ENCODE measurements at regions not wholly inside any gene's neighbourhood (a gene's known extent, or its start where the extent isn't known, plus 50 kb on each side); places are given as distances from the start of the nearest gene placed in this dataset.

DNA sequence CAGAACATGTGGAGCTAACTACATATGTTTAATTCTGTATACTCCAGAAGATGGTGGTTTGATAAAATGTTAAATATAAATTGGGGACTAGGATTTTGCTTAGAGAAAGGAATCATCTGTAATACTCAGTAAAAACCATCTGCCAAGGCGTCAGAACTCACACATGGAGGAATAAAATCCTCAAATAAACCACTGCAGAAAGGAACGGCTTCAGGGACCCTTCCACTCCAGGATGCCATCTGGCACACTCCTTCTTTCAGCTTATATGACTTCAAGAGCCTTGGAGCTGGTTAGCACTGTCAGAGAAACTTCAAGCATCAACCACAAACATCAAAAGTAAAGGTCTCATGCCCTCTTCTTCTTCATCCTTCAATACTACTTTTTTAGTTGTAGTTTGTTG, 360.6 kb downstream of the PLK2 start:
- 58% methylated on average over 2 of the region's 2 CpGs for WGBS
- Histone ChIP-seq H3K36me3 (ENCODE audit: insufficient read depth) (no peaks in the 10 kb centered on the region), H3K4me1 (ENCODE audit: insufficient read depth) (no peaks in the 10 kb centered on the region), H3K4me3 (ENCODE audit: low read depth, low read length) (no peak overlapping the region), H3K27ac (ENCODE audit: low read depth) (no peak overlapping the region)
- DNase-seq (ENCODE audit: extremely low spot score), result no peak

DNA sequence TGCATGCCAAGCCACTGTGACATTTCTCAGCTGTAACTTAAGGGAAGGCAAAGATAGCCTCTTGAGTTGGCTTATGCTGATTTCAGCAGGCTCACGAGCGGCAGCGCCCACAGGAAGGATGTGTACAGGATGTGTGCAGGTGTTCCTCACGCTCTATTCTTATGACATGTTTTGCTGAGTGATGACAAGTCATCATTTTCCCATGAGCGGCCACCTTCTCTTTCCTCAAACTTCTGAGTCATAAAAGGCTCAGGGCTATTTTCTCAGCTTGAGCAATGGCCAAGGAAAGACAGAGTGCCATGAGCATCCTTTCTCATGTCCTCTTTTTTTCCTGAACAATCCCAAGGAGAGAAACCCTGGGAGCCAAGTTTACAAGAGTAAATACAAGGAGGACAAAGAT, 365.9 kb downstream of the PLK2 start:
- no peaks in the 10 kb centered on the region for H3K4me1 ChIP-seq (ENCODE audit: insufficient read depth)
- H3K36me3 ChIP-seq (ENCODE audit: insufficient read depth), result no peaks in the 10 kb centered on the region
- WGBS, result 74% methylated on average over 5 of the region's 5 CpGs
- no peak overlapping the region for H3K27ac ChIP-seq (ENCODE audit: low read depth)
- no peak for DNase-seq (ENCODE audit: extremely low spot score)
- no peak overlapping the region for H3K4me3 ChIP-seq (ENCODE audit: low read depth, low read length)

DNA sequence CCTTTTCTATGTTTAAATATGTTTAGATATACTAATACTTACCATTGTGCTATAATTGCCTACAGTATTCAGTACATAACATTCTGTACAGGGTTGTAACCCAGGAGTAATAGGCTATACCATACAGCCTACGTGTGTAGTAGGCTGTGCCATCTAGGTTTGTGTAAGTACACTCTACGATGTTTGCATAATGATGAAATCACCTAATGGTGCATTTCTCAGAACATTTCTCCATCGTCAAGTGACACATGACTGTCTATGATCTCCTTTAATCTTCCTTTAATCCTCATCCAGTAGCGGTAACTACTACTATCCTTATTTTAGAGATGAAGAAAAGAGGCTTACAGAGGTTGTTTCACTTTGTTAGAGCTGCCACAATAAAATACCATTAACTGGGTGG, 369.2 kb downstream of the PLK2 start:
- Histone ChIP-seq H3K36me3 (ENCODE audit: insufficient read depth) (no peaks in the 10 kb centered on the region), H3K4me3 (ENCODE audit: low read depth, low read length) (no peak overlapping the region), H3K27ac (ENCODE audit: low read depth) (no peak overlapping the region), H3K4me1 (ENCODE audit: insufficient read depth) (no peaks in the 10 kb centered on the region)
- no peak for DNase-seq (ENCODE audit: extremely low spot score)
- WGBS, result 96% methylated on average over 4 of the region's 4 CpGs

DNA sequence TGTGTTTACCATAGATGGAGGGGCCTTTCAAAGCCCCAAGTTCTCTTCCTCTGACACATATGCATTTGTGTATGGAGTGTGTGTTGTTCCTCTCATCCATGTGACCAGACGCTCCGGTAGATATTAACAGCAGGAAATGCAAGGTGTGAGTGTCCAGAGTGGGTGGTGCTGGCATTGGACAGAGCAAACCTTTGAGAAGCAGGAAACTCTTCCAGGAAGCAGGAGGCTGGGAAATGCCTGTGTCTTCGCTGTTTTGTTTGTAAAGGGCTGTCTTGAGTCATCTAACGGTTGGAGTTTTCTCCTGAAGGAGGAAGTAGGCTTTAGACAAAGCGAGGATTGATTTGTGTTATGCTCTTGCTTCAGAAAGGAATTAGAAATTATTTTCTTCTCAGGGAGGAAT, 370.9 kb downstream of the PLK2 start:
- Histone ChIP-seq H3K4me3 (ENCODE audit: low read depth, low read length) (no peak overlapping the region), H3K36me3 (ENCODE audit: insufficient read depth) (no peaks in the 10 kb centered on the region), H3K27ac (ENCODE audit: low read depth) (no peak overlapping the region), H3K4me1 (ENCODE audit: insufficient read depth) (no peaks in the 10 kb centered on the region)
- 79% methylated on average over 5 of the region's 5 CpGs for WGBS
- DNase-seq (ENCODE audit: extremely low spot score), result no peak

DNA sequence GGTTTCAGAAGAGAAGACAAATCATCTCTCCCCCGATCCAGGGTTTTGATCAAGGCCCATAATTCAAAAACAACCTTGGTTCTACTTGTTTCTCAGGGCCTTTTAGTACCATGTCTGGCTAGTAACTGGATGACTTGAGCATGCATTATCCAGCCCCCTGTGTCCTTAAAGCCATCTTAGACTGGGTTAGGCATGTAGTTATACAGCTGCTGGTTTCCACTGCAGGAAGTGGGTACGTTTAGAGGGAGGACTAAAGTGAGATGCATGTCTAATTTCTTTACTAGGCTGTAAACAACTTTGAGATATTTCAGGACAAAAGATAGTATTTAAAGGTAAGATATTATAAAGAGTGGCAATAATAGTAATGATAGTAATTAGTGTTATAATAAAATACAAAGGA, 372.0 kb downstream of the PLK2 start:
- Histone ChIP-seq H3K4me1 (ENCODE audit: insufficient read depth) (no peaks in the 10 kb centered on the region), H3K4me3 (ENCODE audit: low read depth, low read length) (no peak overlapping the region), H3K27ac (ENCODE audit: low read depth) (no peak overlapping the region), H3K36me3 (ENCODE audit: insufficient read depth) (no peaks in the 10 kb centered on the region)
- DNase-seq (ENCODE audit: extremely low spot score), result no peak
- 85% methylated on average over 2 of the region's 2 CpGs for WGBS

DNA sequence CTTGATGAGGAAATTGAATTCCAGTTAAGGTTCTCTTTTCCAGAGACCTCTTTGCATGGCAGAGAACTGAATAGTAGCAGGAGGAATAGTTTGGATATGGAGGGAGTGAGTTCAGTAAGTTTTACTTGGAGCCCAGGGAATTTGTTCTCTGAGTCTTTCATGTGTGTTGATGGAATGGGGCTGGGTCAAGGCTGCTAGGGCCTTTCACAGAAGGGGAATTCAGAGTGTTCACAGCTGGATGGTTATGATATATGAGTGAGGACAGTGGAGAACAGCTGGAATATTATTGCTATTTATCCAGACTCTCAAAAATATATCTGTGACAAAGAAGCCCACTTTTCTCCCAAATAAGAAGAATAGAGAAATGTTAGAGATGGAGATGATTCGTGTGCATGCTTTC, 372.8 kb downstream of the PLK2 start:
- DNase-seq (ENCODE audit: extremely low spot score), result no peak
- H3K27ac ChIP-seq (ENCODE audit: low read depth), result no peak overlapping the region
- no peaks in the 10 kb centered on the region for H3K36me3 ChIP-seq (ENCODE audit: insufficient read depth)
- H3K4me1 ChIP-seq (ENCODE audit: insufficient read depth), result no peaks in the 10 kb centered on the region
- no peak overlapping the region for H3K4me3 ChIP-seq (ENCODE audit: low read depth, low read length)
- WGBS, result 74% methylated on average over 1 of the region's 1 CpG

DNA sequence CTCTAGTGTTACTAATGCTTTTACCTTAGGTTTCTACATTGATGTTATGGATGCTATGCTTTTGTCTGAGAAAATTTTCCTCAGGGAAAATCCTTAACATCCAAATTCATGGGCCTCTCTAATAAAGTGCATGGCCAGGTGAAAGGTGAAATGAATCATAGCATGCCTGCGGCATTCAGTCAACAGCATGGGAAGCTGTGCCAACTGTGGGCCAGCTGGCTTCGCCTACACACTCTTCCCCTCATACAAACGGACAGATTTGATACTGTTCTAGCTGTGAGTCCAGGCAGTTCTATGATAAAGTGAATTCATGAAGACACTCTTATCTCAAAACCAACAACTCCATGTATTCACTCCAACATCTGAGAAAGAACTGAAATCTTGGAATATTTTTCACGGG, 374.1 kb downstream of the PLK2 start:
- Histone ChIP-seq H3K4me1 (ENCODE audit: insufficient read depth) (no peaks in the 10 kb centered on the region), H3K36me3 (ENCODE audit: insufficient read depth) (no peaks in the 10 kb centered on the region), H3K27ac (ENCODE audit: low read depth) (no peak overlapping the region), H3K4me3 (ENCODE audit: low read depth, low read length) (no peak overlapping the region)
- WGBS, result 85% methylated on average over 4 of the region's 4 CpGs
- DNase-seq (ENCODE audit: extremely low spot score), result no peak

DNA sequence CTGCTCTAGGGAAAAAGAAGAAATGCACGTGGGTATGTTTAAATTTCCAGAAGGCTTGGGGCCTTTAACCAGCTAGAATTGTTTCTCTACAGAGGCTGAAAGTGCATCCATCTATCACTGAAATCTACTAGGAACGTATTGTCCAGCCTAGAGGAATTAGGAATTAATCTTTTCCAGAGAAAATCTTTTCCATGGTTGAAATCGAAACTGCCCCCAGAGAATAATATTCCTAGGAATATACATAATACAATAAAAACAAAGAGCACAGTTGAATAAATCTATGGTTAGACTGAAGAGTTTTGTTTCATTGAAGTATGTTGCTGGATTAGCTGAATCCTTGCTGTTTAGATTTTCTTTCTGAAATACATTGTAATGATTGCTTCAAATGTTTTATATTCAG, 378.5 kb downstream of the PLK2 start:
- DNase-seq (ENCODE audit: extremely low spot score), result no peak
- no peaks in the 10 kb centered on the region for H3K4me1 ChIP-seq (ENCODE audit: insufficient read depth)
- WGBS, result 58% methylated on average over 3 of the region's 3 CpGs

DNA sequence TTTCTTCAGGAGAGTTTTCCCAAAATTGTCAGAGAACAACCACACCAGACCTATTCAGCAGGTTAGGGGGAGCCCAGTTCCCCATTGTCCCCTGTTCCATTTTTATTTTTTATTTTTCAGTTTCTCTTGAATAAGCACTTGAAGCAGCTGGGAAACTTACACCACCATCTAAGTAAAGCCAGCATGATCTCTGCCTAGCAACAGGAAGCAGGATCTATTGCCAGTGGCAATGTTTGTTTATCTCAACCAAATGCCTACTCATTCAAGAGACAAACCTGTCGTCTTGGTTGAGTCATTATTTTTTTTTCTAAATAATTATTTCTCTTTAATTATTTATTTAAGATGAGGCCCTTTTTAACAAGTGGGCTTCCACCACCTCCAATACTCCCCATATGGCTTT, 379.3 kb downstream of the PLK2 start:
- Histone ChIP-seq H3K4me3 (ENCODE audit: low read depth, low read length) (no peak overlapping the region), H3K36me3 (ENCODE audit: insufficient read depth) (no peaks in the 10 kb centered on the region), H3K27ac (ENCODE audit: low read depth) (no peak overlapping the region), H3K4me1 (ENCODE audit: insufficient read depth) (no peaks in the 10 kb centered on the region)
- DNase-seq (ENCODE audit: extremely low spot score), result no peak
- WGBS, result 44% methylated on average over 1 of the region's 1 CpG

More for the DNA sequence above, 378.5 kb downstream of the PLK2 start:
- H3K27ac ChIP-seq (ENCODE audit: low read depth), result no peak overlapping the region
- H3K36me3 ChIP-seq (ENCODE audit: insufficient read depth), result no peaks in the 10 kb centered on the region
- no peak overlapping the region for H3K4me3 ChIP-seq (ENCODE audit: low read depth, low read length)

DNA sequence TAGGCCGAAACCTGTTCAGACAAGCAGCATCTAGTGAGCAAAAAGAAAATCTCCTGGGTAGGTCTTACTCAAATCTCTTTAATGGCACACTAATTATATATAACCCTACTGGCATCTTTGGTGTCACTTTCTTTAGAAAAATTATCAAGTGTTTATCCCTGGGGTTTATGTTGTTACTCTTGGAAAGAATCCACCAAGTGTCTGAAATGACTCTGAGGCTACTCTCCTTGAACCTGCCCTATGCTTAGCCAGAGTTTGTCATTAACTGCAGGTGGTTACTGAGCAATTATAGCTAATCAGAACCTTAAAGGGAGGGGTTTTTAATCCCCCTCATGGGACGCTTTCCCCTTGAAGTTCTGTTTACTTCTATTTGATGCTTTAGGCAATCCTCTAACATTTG, 381.9 kb downstream of the PLK2 start:
- Histone ChIP-seq H3K36me3 (ENCODE audit: insufficient read depth) (no peaks in the 10 kb centered on the region), H3K4me3 (ENCODE audit: low read depth, low read length) (no peak overlapping the region), H3K27ac (ENCODE audit: low read depth) (no peak overlapping the region), H3K4me1 (ENCODE audit: insufficient read depth) (no peaks in the 10 kb centered on the region)
- 89% methylated on average over 2 of the region's 2 CpGs for WGBS
- DNase-seq (ENCODE audit: extremely low spot score), result no peak

DNA sequence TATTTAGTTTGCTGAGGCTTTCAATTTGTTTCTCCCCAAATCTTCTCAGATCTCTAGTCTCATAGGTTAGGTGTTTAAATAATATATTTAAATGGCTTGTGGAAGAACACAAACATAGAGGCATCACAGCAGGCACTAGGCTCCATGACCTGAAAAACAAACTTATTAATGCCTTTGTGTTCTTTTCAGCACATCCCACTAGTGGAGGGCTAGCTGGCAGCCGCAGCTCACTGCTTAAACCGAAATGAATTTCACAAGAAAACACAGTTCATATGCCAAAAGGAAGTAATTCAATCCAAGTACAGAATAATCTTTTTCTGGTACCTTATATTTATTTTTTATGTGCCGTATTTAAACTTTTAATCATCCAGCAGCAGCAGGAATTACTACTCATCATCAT, 382.5 kb downstream of the PLK2 start:
- Histone ChIP-seq H3K4me3 (ENCODE audit: low read depth, low read length) (no peak overlapping the region), H3K36me3 (ENCODE audit: insufficient read depth) (no peaks in the 10 kb centered on the region), H3K4me1 (ENCODE audit: insufficient read depth) (no peaks in the 10 kb centered on the region), H3K27ac (ENCODE audit: low read depth) (no peak overlapping the region)
- DNase-seq (ENCODE audit: extremely low spot score), result no peak
- 67% methylated on average over 3 of the region's 3 CpGs for WGBS

DNA sequence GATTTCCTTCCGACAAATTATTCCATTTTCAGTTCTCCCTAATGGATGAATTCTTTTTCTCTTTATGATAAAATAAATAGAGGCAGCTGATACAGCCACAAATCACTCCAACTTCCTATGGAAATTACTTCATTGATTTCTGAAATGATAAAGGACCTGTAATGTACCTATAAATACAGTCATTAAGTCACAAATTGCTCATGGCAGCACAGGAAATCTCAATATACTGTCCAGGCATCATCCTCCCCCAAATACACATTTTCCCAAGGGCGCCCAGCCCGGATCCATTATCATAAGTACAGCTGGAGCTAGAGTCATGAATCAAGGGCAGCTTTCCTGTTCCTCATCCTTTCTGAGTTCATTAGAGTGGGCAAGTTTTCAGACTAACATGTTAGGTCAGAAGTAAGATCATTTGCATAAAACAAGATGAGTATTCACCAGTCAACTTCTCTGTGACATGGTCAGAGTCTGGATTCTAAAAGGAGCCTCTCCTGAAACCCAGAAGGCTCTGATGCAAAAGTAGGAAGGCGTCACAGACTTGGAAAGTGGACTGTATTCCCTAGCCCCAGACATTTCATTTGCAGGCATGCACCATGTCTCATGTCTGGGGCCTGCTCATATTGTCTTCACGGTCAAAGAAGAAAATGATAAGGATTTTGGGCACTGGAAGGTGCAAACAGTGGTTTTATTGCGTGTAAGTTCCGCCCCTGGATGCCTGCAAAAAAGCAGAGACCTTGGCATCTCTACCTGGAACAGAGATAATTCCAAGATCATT, 383.2 kb downstream of the PLK2 start:
- H3K4me3 ChIP-seq (ENCODE audit: low read depth, low read length), result no peak overlapping the region
- no peak for DNase-seq (ENCODE audit: extremely low spot score)
- no peaks in the 10 kb centered on the region for H3K36me3 ChIP-seq (ENCODE audit: insufficient read depth)
- H3K27ac ChIP-seq (ENCODE audit: low read depth), result no peak overlapping the region
- no peaks in the 10 kb centered on the region for H3K4me1 ChIP-seq (ENCODE audit: insufficient read depth)
- 89% methylated on average over 7 of the region's 7 CpGs for WGBS

DNA sequence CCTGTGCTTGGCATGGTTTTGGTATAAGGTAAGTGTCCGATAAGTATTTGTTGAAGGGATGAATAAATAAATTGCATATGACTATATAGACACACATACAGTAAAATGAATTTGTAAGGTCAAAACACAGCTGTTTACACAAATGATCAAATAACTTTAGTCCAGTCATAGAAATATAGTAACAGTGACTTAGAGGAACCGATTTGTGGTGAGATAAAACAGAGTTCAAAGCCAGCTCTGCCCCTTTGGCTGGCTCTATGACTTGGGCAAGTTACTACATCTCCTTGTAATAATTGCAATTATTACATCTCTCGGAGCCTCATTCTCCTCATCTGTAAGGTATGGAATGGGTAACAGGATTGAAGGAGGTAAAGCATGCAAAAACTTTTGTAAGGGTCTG, 384.0 kb downstream of the PLK2 start:
- H3K4me3 ChIP-seq (ENCODE audit: low read depth, low read length), result no peak overlapping the region
- H3K36me3 ChIP-seq (ENCODE audit: insufficient read depth), result no peaks in the 10 kb centered on the region
- no peak for DNase-seq (ENCODE audit: extremely low spot score)
- WGBS, result 83% methylated on average over 3 of the region's 3 CpGs
- H3K4me1 ChIP-seq (ENCODE audit: insufficient read depth), result no peaks in the 10 kb centered on the region
- H3K27ac ChIP-seq (ENCODE audit: low read depth), result no peak overlapping the region

DNA sequence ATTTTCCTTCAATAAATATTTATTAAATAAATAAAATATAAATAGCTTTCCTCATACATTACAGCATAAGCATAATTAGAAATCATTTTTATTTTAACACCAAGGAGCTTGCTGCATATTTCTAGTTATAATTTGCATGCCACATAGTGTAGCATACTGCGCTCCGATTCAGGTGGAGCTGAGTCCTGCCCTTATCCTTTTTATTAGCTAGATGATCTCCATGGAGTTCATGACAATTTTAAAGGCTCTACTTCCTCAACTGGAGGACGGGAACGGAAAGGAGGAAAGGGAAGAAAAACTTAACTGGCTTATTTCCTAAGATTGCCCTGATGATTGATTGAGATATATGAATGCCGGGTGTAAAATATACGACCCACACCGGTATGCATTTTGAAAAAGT, 385.2 kb downstream of the PLK2 start:
- no peak for DNase-seq (ENCODE audit: extremely low spot score)
- H3K27ac ChIP-seq (ENCODE audit: low read depth), result no peak overlapping the region
- H3K4me1 ChIP-seq (ENCODE audit: insufficient read depth), result no peaks in the 10 kb centered on the region
- WGBS, result 80% methylated on average over 7 of the region's 7 CpGs
- H3K36me3 ChIP-seq (ENCODE audit: insufficient read depth), result no peaks in the 10 kb centered on the region
- no peak overlapping the region for H3K4me3 ChIP-seq (ENCODE audit: low read depth, low read length)

DNA sequence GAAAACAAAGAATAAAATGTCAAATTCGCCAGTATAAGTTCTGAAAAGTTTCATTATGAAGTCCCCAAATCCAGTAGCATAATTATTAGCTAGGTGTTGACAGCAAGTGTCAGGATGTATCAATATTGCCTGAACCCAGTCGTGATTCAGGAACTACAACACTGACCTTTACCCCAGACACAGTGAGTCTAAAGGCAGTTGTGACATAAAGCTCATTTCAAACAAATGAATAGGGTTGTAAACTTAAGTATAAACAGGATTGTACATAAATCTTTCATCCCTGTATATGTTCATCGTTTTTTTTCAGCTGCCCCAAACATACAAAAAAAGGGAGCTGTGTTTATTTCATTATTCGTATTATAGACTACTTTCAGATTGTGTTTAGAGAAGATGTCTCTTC, 385.7 kb downstream of the PLK2 start:
- Histone ChIP-seq H3K4me3 (ENCODE audit: low read depth, low read length) (no peak overlapping the region), H3K27ac (ENCODE audit: low read depth) (no peak overlapping the region), H3K36me3 (ENCODE audit: insufficient read depth) (no peaks in the 10 kb centered on the region), H3K4me1 (ENCODE audit: insufficient read depth) (no peaks in the 10 kb centered on the region)
- 63% methylated on average over 4 of the region's 4 CpGs for WGBS
- DNase-seq (ENCODE audit: extremely low spot score), result no peak

All from urinary bladder (tissue), 3 donors.